HG03039 (cell line): ENCODE measurements at regions not wholly inside any gene's neighbourhood (a gene's known extent, or its start where the extent isn't known, plus 50 kb on each side); places are given as distances from the start of the nearest gene placed in this dataset.
"Not testable (repeated sequence)": the region's sequence is repeated elsewhere in the genome, so short reads cannot be mapped to it uniquely, and the experiment has no call there.

Source experiments
- ATAC-seq: cut with Tn5 transposase; IDR thresholded peaks from one replicate; pipeline ENCODE4 v1.9.1; 2021; ENCODE audit warnings: mild to moderate bottlenecking, moderate library complexity; ENCODE audit not compliant: unreplicated experiment

GRCh38 chr17:53635444-53635843, 187.3 kb upstream of the KIF2B start:
- no peak for ATAC-seq

GRCh38 chr17:53633856-53634255, 188.9 kb upstream of the KIF2B start:
- ATAC-seq: no peak

- no peak for ATAC-seq
These were observed 191.2 kb upstream of the KIF2B start for GRCh38 chr17:53631486-53631885.

GRCh38 chr17:53630638-53631037, 192.1 kb upstream of the KIF2B start:
- ATAC-seq: no peak

GRCh38 chr17:53630115-53630514, 192.6 kb upstream of the KIF2B start:
- no peak for ATAC-seq

GRCh38 chr17:53629188-53629587, 193.5 kb upstream of the KIF2B start:
- ATAC-seq: no peak

GRCh38 chr17:53628011-53628410, 194.7 kb upstream of the KIF2B start:
- no peak for ATAC-seq

- ATAC-seq: no peak
These were observed 195.2 kb upstream of the KIF2B start for GRCh38 chr17:53627511-53627910.

GRCh38 chr17:53626286-53626685, 196.4 kb upstream of the KIF2B start:
- ATAC-seq: no peak

GRCh38 chr17:53619025-53619424, 203.7 kb upstream of the KIF2B start:
- ATAC-seq: no peak

- ATAC-seq: not testable (repeated sequence)
These were observed 214.5 kb upstream of the KIF2B start for GRCh38 chr17:53608208-53608607.

GRCh38 chr17:53607475-53607874, 215.3 kb upstream of the KIF2B start:
- ATAC-seq: no peak

GRCh38 chr17:53588317-53588716, 234.4 kb upstream of the KIF2B start:
- ATAC-seq: no peak

GRCh38 chr17:53574038-53574437, 248.7 kb upstream of the KIF2B start:
- no peak for ATAC-seq

GRCh38 chr17:53571342-53571741, 251.4 kb upstream of the KIF2B start:
- ATAC-seq: no peak

GRCh38 chr17:53570731-53571130, 252.0 kb upstream of the KIF2B start:
- ATAC-seq: no peak

- ATAC-seq: no peak
These were observed 261.8 kb upstream of the KIF2B start for GRCh38 chr17:53560953-53561352.

GRCh38 chr17:53548252-53548651, 274.5 kb upstream of the KIF2B start:
- no peak for ATAC-seq

GRCh38 chr17:53543472-53543871, 279.3 kb upstream of the KIF2B start:
- ATAC-seq: no peak

GRCh38 chr17:53538129-53538617, 284.6 kb upstream of the KIF2B start:
- ATAC-seq: no peak

- ATAC-seq: no peak
These were observed 295.3 kb upstream of the KIF2B start for GRCh38 chr17:53527473-53527872.

- no peak for ATAC-seq
These were observed 297.1 kb upstream of the KIF2B start for GRCh38 chr17:53525590-53525989.

GRCh38 chr17:53516636-53517035, 306.1 kb upstream of the KIF2B start:
- no peak for ATAC-seq

GRCh38 chr17:53499277-53499676, 323.4 kb upstream of the KIF2B start:
- no peak for ATAC-seq
